K562 (cell line): ENCODE measurements at regions not wholly inside any gene's neighbourhood (a gene's known extent, or its start where the extent isn't known, plus 50 kb on each side); places are given as distances from the start of the nearest gene placed in this dataset.

Experiments
- ATAC-seq: fragments of 200-7000 bp; cut with Tn5 transposase; 3 replicates; pipeline ENCODE4 v1.9.1; 2020; ENCODE audit warnings: moderate library complexity
- BruUV-seq: library from RNA; stranded (reverse); fragments of 400-500 nt; replicated peaks from 2 replicates; lab custom pipeline; 2021; lab: Mats Ljungman, UMichigan
- CTCF ChIA-PET: fragments of 300-600 bp; formaldehyde crosslinking; extraction: SDS; loops from one replicate; lab custom pipeline; 2021; ENCODE audit warnings: low intra/inter-chr PET ratio; lab: Yijun Ruan, JAX
- POLR2A ChIA-PET: fragments of 300-600, 350-650 bp; sonication (Branson Sonifier 250); formaldehyde crosslinking; extraction: SDS; loops from one replicate; lab custom pipeline; 2021; ENCODE audit warnings: antibody characterized with exemption, inconsistent platforms; lab: Yijun Ruan, JAX
- DNase-seq, 4 experiments: peaks; one replicate each; pipeline versions ENCODE4 v3.0.0 to v3.0.0-alpha.2; 2011 to 2018; ENCODE audit warnings: low spot score in 3 of 4, mixed read lengths in 3 of 4; ENCODE audit errors: extremely low read depth in 1 of 4
- FAIRE-seq: peaks from 2 replicates; lab custom pipeline; 2011; peaks lifted over from hg19 to GRCh38; lab: Jason Lieb, UNC
- H2AFZ ChIP-seq: 2 replicates; pipeline ENCODE4 v1.6.0; 2011; ENCODE audit warnings: low read depth, low read length, control low read depth, inconsistent platforms
- H3K27ac ChIP-seq: fragments of 200-600 bp; 3 replicates; pipeline ENCODE4 v1.8.0; 2011; ENCODE audit warnings: low read depth, mild to moderate bottlenecking, control low read depth, inconsistent platforms, low read length, moderate library complexity, mixed read lengths; ENCODE audit errors: extremely low read depth
- H3K27me3 ChIP-seq, 2 experiments: fragments of 300-600 bp in 1 of 2; 2 replicates in 1 of 2; 3 replicates in 1 of 2; pipeline versions ENCODE4 v1.6.0 to v1.8.0; 2011; ENCODE audit warnings: inconsistent platforms in 2 of 2, low read length in 2 of 2, mild to moderate bottlenecking in 1 of 2, mixed read lengths in 1 of 2, moderate library complexity in 1 of 2; ENCODE audit not compliant: control insufficient read depth in 2 of 2, insufficient read depth in 2 of 2
- H3K36me3 ChIP-seq: fragments of 300-600 bp; 3 replicates; pipeline ENCODE4 v1.8.0; 2011; ENCODE audit warnings: mild to moderate bottlenecking, low read length, inconsistent platforms; ENCODE audit not compliant: control insufficient read depth, insufficient read depth
- H3K4me1 ChIP-seq, 2 experiments: fragments of 200-600 bp in 1 of 2; replicated peaks in 1 of 2; 2 replicates in 1 of 2; 3 replicates in 1 of 2; pipeline versions ENCODE4 v1.5.1 to v1.8.0; 2011; ENCODE audit warnings: inconsistent platforms in 2 of 2, low read length in 2 of 2, mild to moderate bottlenecking in 1 of 2, mixed read lengths in 1 of 2, moderate library complexity in 1 of 2; ENCODE audit not compliant: control insufficient read depth in 2 of 2, insufficient read depth in 2 of 2
- H3K4me2 ChIP-seq: 2 replicates; pipeline ENCODE4 v1.6.1; 2011; ENCODE audit warnings: low read length, control low read depth, inconsistent platforms, mixed read lengths; ENCODE audit not compliant: insufficient read depth
- H3K4me3 ChIP-seq: fragments of 200-600 bp; sonication (generic), shearing (Covaris generic); 2 replicates; pipeline ENCODE4 v1.5.1; 2016; ENCODE audit warnings: control low read depth, inconsistent platforms
- H3K79me2 ChIP-seq: fragments of 200-600 bp; 3 replicates; pipeline ENCODE4 v1.8.0; 2011; ENCODE audit warnings: low read length, inconsistent platforms; ENCODE audit not compliant: control insufficient read depth, insufficient read depth
- H3K9ac ChIP-seq, 2 experiments: 2 replicates each; pipeline versions ENCODE4 v1.6.0 to v1.6.1; 2011; ENCODE audit warnings: low read depth in 2 of 2, low read length in 2 of 2, control low read depth in 1 of 2, inconsistent platforms in 1 of 2, mild to moderate bottlenecking in 1 of 2, mixed read lengths in 1 of 2; ENCODE audit not compliant: insufficient read depth in 1 of 2
- H3K9me1 ChIP-seq: one replicate; pipeline ENCODE4 v1.6.0; 2011; ENCODE audit warnings: inconsistent platforms, mild to moderate bottlenecking, low read length, moderate library complexity; ENCODE audit not compliant: control insufficient read depth, insufficient read depth
- H3K9me3 ChIP-seq: replicated peaks from 2 replicates; pipeline ENCODE4 v1.5.1; 2011; ENCODE audit warnings: low read depth, low read length, inconsistent platforms; ENCODE audit not compliant: control insufficient read depth, insufficient read depth
- H4K20me1 ChIP-seq: replicated peaks from 2 replicates; pipeline ENCODE4 v1.6.1; 2011; ENCODE audit warnings: low read length, inconsistent platforms, mixed read lengths; ENCODE audit not compliant: control insufficient read depth, insufficient read depth
- CBFA2T3 ChIP-seq: fragments of 450-650 bp; IDR thresholded peaks from 2 replicates; pipeline ENCODE4 v1.6.1; 2017
- MTA2 ChIP-seq: fragments of 450-650 bp; IDR thresholded peaks from 2 replicates; pipeline ENCODE4 v1.6.1; 2016; ENCODE audit warnings: low read depth
- NONO ChIP-seq, 2 experiments: fragments of 200-400 bp in 1 of 2; fragments of 450-650 bp in 1 of 2; formaldehyde crosslinking in 1 of 2; IDR thresholded peaks; 2 replicates each; pipeline ENCODE4 v1.6.1; 2017; ENCODE audit warnings: low read depth in 2 of 2, mild to moderate bottlenecking in 2 of 2, moderate library complexity in 2 of 2, low read length in 1 of 2
- RBFOX2 ChIP-seq: fragments of 200-400 bp; formaldehyde crosslinking; IDR thresholded peaks from 2 replicates; pipeline ENCODE4 v1.6.1; 2017; ENCODE audit warnings: low read depth, mild to moderate bottlenecking, low read length, moderate library complexity
- RBM39 ChIP-seq: fragments of 200-400 bp; formaldehyde crosslinking; optimal IDR thresholded peaks from 2 replicates; pipeline ENCODE3; 2018; ENCODE audit warnings: low read depth, low read length
- WGBS: fragments of 100-300 bp; shearing (Covaris generic); methylation state at CpG from one replicate; pipeline ENCODE4 v1.1.6; 2016; ENCODE audit warnings: low coverage, mixed read lengths; ENCODE audit not compliant: insufficient coverage; ENCODE audit errors: missing lambda C conversion rate; 5-methylcytosine and 5-hydroxymethylcytosine counted together
- in situ Hi-C: fragments of 300-500 bp; cut with MboI; formaldehyde crosslinking; loops from 4 replicates; pipeline ENCODE4 v1.15.0; 2018; ENCODE audit warnings: inconsistent platforms, mixed read lengths
- intact Hi-C: fragments of 100-400 bp; cut with micrococcal nuclease; formaldehyde crosslinking; loops from 2 replicates; pipeline ENCODE4 v1.14.2; 2022

DNA sequence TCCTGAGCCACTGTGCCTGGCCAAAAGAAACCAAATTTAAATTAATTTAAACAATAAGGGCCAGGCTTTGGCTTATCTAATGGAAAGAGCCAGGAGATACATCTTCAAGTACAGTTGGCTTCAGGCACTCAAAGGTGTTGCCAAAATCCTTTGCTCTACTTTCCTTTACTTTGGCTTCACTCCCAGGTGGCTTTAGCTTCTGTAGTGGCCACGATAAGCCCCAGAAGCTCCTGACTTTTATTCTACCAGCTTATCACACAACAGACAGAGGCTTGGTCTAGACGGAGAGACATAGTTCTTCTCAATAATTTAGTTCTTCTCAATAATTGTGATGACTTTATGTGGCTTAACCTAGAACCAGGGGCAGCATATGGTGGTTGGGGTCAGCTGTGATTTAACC lies 211.2 kb upstream of the LNX1 start:
- no peak for TF ChIP-seq RBFOX2
- TF ChIP-seq MTA2, result no peak
- TF ChIP-seq CBFA2T3, result peak; percentile 5; the same call in 1 of the 2 replicates
- FAIRE-seq, result no peak
- H3K4me2 ChIP-seq, result no peak overlapping the region
- no peak overlapping the region for H3K27ac ChIP-seq
- no peaks in the 10 kb centered on the region for H4K20me1 ChIP-seq
- in situ Hi-C loops, result loop anchor here (25.0 kb wide), 1 partner anchor 790 kb away; no protein-coding TSS in a partner anchor
- intact Hi-C loops, result loop anchor here (5.0 kb wide), 1 partner anchor 785 kb away; no protein-coding TSS in a partner anchor
- H3K4me3 ChIP-seq, result no peak overlapping the region
- no peak overlapping the region for H3K9ac ChIP-seq
- no peak for ATAC-seq
- WGBS, result 0% methylated on average over 2 of the region's 2 CpGs
- H3K27me3 ChIP-seq, result no peaks in the 10 kb centered on the region
- H3K79me2 ChIP-seq, result no peaks in the 10 kb centered on the region
- DNase-seq, result no peak
- H3K36me3 ChIP-seq, result no peaks in the 10 kb centered on the region
- no peak overlapping the region for H2AFZ ChIP-seq
- H3K4me1 ChIP-seq, result no peaks in the 10 kb centered on the region
- H3K9me1 ChIP-seq, result no peaks in the 10 kb centered on the region
- no TSS peak for BruUV-seq
- H3K9me3 ChIP-seq, result no peaks in the 10 kb centered on the region
- CTCF ChIA-PET, result no interaction called here
- POLR2A ChIA-PET, result no interaction called here

DNA sequence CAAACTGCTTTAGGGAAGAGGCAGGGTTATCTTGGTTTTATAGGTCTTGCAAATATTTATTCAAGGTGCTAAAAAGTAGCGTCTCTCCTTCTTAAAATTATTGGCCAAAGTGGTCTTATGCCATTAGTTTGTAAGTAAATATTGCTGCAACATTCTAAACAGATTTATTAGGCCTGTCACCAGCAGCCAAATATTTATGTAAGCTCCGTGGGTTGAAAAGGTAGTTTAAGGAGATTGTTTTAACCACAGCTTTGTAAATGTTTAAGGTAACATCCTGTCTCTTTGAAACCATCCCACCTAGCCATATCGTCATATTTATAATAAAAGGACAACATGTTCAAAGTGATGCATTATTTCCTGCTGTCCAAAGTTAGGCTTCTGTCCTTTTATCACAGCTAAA lies 210.1 kb upstream of the LNX1 start:
- H3K4me1 ChIP-seq, result no peaks in the 10 kb centered on the region
- no peaks in the 10 kb centered on the region for H3K79me2 ChIP-seq
- no TSS peak for BruUV-seq
- H3K36me3 ChIP-seq, result no peaks in the 10 kb centered on the region
- H3K9ac ChIP-seq, result no peak overlapping the region
- H3K27me3 ChIP-seq, result no peaks in the 10 kb centered on the region
- in situ Hi-C loops (loop anchor here (25.0 kb wide), 1 partner anchor 789 kb away; no protein-coding TSS in a partner anchor), intact Hi-C loops (loop anchor here (5.0 kb wide), 1 partner anchor 784 kb away; no protein-coding TSS in a partner anchor)
- FAIRE-seq (no peak), ATAC-seq (no peak), DNase-seq (no peak)
- CTCF ChIA-PET, result no interaction called here
- POLR2A ChIA-PET, result no interaction called here
- no peak overlapping the region for H3K4me2 ChIP-seq
- H3K4me3 ChIP-seq, result no peak overlapping the region
- WGBS, result 0% methylated on average over 3 of the region's 3 CpGs
- no peaks in the 10 kb centered on the region for H3K9me3 ChIP-seq
- H3K27ac ChIP-seq, result no peak overlapping the region
- TF ChIP-seq RBM39 (no peak), NONO (IDR thresholded peaks at IDR 0.05; ENCODE audit: low read depth in 2 of 2, low read length in 1 of 2) (no peak)
- no peaks in the 10 kb centered on the region for H3K9me1 ChIP-seq
- no peak overlapping the region for H2AFZ ChIP-seq
- no peaks in the 10 kb centered on the region for H4K20me1 ChIP-seq
